Omental fat pad (tissue), 3 donors: ENCODE measurements at regions not wholly inside any gene's neighbourhood (a gene's known extent, or its start where the extent isn't known, plus 50 kb on each side); places are given as distances from the start of the nearest gene placed in this dataset.
"Not testable (repeated sequence)": the region's sequence is repeated elsewhere in the genome, so short reads cannot be mapped to it uniquely, and the experiment has no call there.

Experiments used
- ATAC-seq: fragments of 150-250 bp; one replicate; pipeline ENCODE4 v1.9.1; 2016; ENCODE audit warnings: mild to moderate bottlenecking, moderate library complexity; ENCODE audit not compliant: low FRiP score
- DNase-seq: peaks from one replicate; pipeline ENCODE4 v3.0.0-alpha.2; 2019; ENCODE audit warnings: low spot score
- TF ChIP-seq, protein P1 (sequence below), 3 donors: fragments of 450-650 bp; IDR thresholded peaks; one replicate each; pipeline ENCODE4 v1.5.1; 2016 to 2017; ENCODE audit warnings: antibody characterized with exemption in 3 of 3, mild to moderate bottlenecking in 3 of 3, moderate library complexity in 2 of 3

GRCh38 chr4:110869862-110870572 is 247.1 kb upstream of the PITX2 start:
- no peak for ATAC-seq
- DNase-seq: no peak

DNA sequence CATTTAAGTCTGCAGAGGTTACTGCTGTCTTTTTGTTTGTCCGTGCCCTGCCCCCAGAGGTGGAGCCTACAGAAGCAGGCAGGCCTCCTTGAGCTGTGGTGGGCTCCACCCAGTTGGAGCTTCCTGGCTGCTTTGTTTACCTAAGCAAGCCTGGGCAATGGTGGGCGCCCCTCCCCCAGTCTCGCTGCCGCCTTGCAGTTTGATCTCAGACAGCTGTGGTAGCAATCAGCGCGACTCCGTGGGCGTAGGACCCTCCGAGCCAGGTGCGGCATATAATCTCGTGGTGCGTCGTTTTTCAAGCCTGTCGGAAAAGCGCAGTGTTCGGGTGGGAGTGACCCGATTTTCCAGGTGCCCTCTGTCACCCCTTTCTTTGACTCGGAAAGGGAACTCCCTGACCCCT is 253.3 kb upstream of the PITX2 start:
- not testable (repeated sequence) for DNase-seq, ATAC-seq

More at GRCh38 chr4:110869862-110870572, 247.1 kb upstream of the PITX2 start:
- TF ChIP-seq, protein P1, sequence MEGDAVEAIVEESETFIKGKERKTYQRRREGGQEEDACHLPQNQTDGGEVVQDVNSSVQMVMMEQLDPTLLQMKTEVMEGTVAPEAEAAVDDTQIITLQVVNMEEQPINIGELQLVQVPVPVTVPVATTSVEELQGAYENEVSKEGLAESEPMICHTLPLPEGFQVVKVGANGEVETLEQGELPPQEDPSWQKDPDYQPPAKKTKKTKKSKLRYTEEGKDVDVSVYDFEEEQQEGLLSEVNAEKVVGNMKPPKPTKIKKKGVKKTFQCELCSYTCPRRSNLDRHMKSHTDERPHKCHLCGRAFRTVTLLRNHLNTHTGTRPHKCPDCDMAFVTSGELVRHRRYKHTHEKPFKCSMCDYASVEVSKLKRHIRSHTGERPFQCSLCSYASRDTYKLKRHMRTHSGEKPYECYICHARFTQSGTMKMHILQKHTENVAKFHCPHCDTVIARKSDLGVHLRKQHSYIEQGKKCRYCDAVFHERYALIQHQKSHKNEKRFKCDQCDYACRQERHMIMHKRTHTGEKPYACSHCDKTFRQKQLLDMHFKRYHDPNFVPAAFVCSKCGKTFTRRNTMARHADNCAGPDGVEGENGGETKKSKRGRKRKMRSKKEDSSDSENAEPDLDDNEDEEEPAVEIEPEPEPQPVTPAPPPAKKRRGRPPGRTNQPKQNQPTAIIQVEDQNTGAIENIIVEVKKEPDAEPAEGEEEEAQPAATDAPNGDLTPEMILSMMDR (IDR thresholded peaks at IDR 0.05): no peak

- TF ChIP-seq, protein P1 (IDR thresholded peaks at IDR 0.05): no peak
- DNase-seq (no peak), ATAC-seq (no peak)
Measured at GRCh38 chr4:110876866-110877265, 254.0 kb upstream of the PITX2 start.

GRCh38 chr4:110877778-110878370 is 255.0 kb upstream of the PITX2 start:
- DNase-seq (no peak), ATAC-seq (no peak)
- TF ChIP-seq, protein P1 (IDR thresholded peaks at IDR 0.05): no peak

- ATAC-seq: no peak
- TF ChIP-seq, protein P1 (IDR thresholded peaks at IDR 0.05): no peak
- DNase-seq: no peak
Measured at GRCh38 chr4:110878413-110878812, 255.5 kb upstream of the PITX2 start.

DNA sequence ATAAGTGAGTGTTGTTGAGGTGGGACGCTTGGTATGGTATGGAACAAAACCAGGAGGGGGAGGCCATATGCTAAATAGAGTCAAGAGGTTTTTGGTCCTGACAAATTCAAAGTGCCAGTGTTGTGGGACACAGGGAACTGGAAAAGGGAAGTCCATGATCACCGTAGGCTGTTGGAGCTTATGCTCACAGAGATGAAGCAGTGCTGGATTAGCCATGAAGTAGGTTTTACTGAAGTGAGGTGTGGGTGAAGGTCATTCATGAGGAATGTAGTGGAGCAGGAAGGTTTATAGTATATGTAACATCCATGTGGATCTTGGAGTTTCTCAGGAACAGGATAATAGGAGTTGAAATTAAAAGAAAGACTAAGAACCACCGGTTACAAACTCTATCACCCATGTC is 256.1 kb upstream of the PITX2 start:
- TF ChIP-seq, protein P1 (IDR thresholded peaks at IDR 0.05): no peak
- ATAC-seq (no peak), DNase-seq (no peak)

DNA sequence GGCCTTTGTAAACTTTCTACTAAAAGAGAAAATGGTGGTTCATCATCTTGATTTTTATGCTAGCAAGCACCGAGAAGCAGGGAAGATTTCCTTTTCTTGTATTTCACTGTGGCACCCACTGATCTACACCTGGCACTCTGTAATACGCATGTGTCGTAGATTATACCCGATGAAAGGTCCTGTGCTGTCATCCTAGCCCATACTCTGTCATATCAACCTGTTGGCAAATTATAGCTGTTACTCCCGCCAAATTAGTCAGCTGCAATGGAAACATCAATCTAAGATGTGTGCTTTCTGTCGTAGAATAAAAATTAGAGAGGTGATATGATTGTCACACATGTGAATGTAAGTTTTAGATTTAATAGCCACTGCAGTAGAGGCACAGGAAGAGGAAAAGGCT is 263.4 kb upstream of the PITX2 start:
- no peak for ATAC-seq
- TF ChIP-seq, protein P1 (IDR thresholded peaks at IDR 0.05): no peak
- no peak for DNase-seq
